ENCODE measurements at regions not wholly inside any gene's neighbourhood (a gene's known extent, or its start where the extent isn't known, plus 50 kb on each side); places are given as distances from the start of the nearest gene placed in this dataset.
"Not testable (repeated sequence)": the region's sequence is repeated elsewhere in the genome, so short reads cannot be mapped to it uniquely, and the experiment has no call there.

GRCh38 chr20:16863303-16863702 lies 115.1 kb downstream of the OTOR start:
- no peak for DNase-seq (ENCODE audit: low read depth in 2 of 3, low spot score in 1 of 3)

GRCh38 chr20:16864069-16864468 lies 115.9 kb downstream of the OTOR start:
- DNase-seq (ENCODE audit: low read depth in 2 of 3, low spot score in 1 of 3): no peak

GRCh38 chr20:16864963-16865362 lies 116.8 kb downstream of the OTOR start:
- no peak for DNase-seq (ENCODE audit: low read depth in 2 of 3, low spot score in 1 of 3)

GRCh38 chr20:16865406-16865805 lies 117.2 kb downstream of the OTOR start:
- no peak for DNase-seq (ENCODE audit: low read depth in 2 of 3, low spot score in 1 of 3)

- DNase-seq (ENCODE audit: low read depth in 2 of 3, low spot score in 1 of 3): not testable (repeated sequence)
These were observed 125.0 kb downstream of the OTOR start for GRCh38 chr20:16873124-16873523.

GRCh38 chr20:16877053-16877554 lies 128.9 kb downstream of the OTOR start:
- DNase-seq (ENCODE audit: low read depth in 2 of 3, low spot score in 1 of 3): no peak

GRCh38 chr20:16885746-16886145 lies 137.6 kb downstream of the OTOR start:
- no peak for DNase-seq (ENCODE audit: low read depth in 2 of 3, low spot score in 1 of 3)

GRCh38 chr20:16898433-16898832 lies 150.3 kb downstream of the OTOR start:
- no peak for DNase-seq (ENCODE audit: low read depth in 2 of 3, low spot score in 1 of 3)

GRCh38 chr20:16902662-16903061 lies 154.5 kb downstream of the OTOR start:
- DNase-seq (ENCODE audit: low read depth in 2 of 3, low spot score in 1 of 3): no peak

GRCh38 chr20:16904751-16905150 lies 156.6 kb downstream of the OTOR start:
- DNase-seq (ENCODE audit: low read depth in 2 of 3, low spot score in 1 of 3): no peak

- DNase-seq (ENCODE audit: low read depth in 2 of 3, low spot score in 1 of 3): no peak
These were observed 166.1 kb downstream of the OTOR start for GRCh38 chr20:16914277-16914676.

GRCh38 chr20:16916165-16916564 lies 168.0 kb downstream of the OTOR start:
- no peak for DNase-seq (ENCODE audit: low read depth in 2 of 3, low spot score in 1 of 3)

- DNase-seq (ENCODE audit: low read depth in 2 of 3, low spot score in 1 of 3): no peak
These were observed 169.5 kb downstream of the OTOR start for GRCh38 chr20:16917636-16918035.

- no peak for DNase-seq (ENCODE audit: low read depth in 2 of 3, low spot score in 1 of 3)
These were observed 170.2 kb downstream of the OTOR start for GRCh38 chr20:16918366-16918765.

- no peak for DNase-seq (ENCODE audit: low read depth in 2 of 3, low spot score in 1 of 3)
These were observed 171.7 kb downstream of the OTOR start for GRCh38 chr20:16919841-16920240.

- DNase-seq (ENCODE audit: low read depth in 2 of 3, low spot score in 1 of 3): no peak
These were observed 174.7 kb downstream of the OTOR start for GRCh38 chr20:16922834-16923233.

- no peak for DNase-seq (ENCODE audit: low read depth in 2 of 3, low spot score in 1 of 3)
These were observed 178.7 kb downstream of the OTOR start for GRCh38 chr20:16926626-16927430.

- DNase-seq (ENCODE audit: low read depth in 2 of 3, low spot score in 1 of 3): no peak
These were observed 181.6 kb downstream of the OTOR start for GRCh38 chr20:16929756-16930155.

GRCh38 chr20:16930656-16931055 lies 182.5 kb downstream of the OTOR start:
- DNase-seq (ENCODE audit: low read depth in 2 of 3, low spot score in 1 of 3): no peak

GRCh38 chr20:16939051-16939450 lies 190.9 kb downstream of the OTOR start:
- no peak for DNase-seq (ENCODE audit: low read depth in 2 of 3, low spot score in 1 of 3)

- DNase-seq (ENCODE audit: low read depth in 2 of 3, low spot score in 1 of 3): no peak
These were observed 192.5 kb downstream of the OTOR start for GRCh38 chr20:16940701-16941100.

GRCh38 chr20:16942051-16942450 lies 193.9 kb downstream of the OTOR start:
- DNase-seq (ENCODE audit: low read depth in 2 of 3, low spot score in 1 of 3): no peak

- DNase-seq (ENCODE audit: low read depth in 2 of 3, low spot score in 1 of 3): no peak
These were observed 194.6 kb downstream of the OTOR start for GRCh38 chr20:16942756-16943155.
